VCaP (cell line): ENCODE measurements at regions not wholly inside any gene's neighbourhood (a gene's known extent, or its start where the extent isn't known, plus 50 kb on each side); places are given as distances from the start of the nearest gene placed in this dataset.
"Not testable (repeated sequence)": the region's sequence is repeated elsewhere in the genome, so short reads cannot be mapped to it uniquely, and the experiment has no call there.

Experiments used
- H3K27ac ChIP-seq: fragments of 450-650 bp; 2 replicates; pipeline ENCODE4 v1.5.1; 2017
- TF ChIP-seq, protein P1 (sequence below): fragments of 450-650 bp; conservative IDR thresholded peaks from 2 replicates; pipeline ENCODE4 v1.5.1; 2017; ENCODE audit warnings: mild to moderate bottlenecking, moderate library complexity

DNA sequence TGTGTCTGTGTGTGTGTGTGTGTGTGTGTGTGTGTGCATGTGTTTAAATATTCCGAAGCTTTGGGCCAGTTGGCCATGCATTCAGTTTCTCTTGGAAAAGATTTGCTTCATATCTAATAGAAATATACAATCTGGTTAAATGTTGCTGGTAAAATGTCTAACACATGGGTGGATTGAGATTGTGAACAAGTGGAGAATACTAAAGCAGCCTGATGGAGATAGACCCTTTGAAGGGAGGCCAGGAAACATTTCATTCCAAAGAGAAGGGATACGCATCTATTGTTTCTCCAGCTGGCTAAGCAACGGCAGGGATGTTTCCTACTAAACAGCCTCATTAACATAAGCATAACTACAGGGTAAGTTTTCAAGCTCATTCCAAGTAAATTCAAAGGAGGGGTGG is 257.5 kb upstream of the PTBP2 start:
- H3K27ac ChIP-seq, result no peak overlapping the region
- TF ChIP-seq, protein P1, sequence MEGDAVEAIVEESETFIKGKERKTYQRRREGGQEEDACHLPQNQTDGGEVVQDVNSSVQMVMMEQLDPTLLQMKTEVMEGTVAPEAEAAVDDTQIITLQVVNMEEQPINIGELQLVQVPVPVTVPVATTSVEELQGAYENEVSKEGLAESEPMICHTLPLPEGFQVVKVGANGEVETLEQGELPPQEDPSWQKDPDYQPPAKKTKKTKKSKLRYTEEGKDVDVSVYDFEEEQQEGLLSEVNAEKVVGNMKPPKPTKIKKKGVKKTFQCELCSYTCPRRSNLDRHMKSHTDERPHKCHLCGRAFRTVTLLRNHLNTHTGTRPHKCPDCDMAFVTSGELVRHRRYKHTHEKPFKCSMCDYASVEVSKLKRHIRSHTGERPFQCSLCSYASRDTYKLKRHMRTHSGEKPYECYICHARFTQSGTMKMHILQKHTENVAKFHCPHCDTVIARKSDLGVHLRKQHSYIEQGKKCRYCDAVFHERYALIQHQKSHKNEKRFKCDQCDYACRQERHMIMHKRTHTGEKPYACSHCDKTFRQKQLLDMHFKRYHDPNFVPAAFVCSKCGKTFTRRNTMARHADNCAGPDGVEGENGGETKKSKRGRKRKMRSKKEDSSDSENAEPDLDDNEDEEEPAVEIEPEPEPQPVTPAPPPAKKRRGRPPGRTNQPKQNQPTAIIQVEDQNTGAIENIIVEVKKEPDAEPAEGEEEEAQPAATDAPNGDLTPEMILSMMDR, result no peak

DNA sequence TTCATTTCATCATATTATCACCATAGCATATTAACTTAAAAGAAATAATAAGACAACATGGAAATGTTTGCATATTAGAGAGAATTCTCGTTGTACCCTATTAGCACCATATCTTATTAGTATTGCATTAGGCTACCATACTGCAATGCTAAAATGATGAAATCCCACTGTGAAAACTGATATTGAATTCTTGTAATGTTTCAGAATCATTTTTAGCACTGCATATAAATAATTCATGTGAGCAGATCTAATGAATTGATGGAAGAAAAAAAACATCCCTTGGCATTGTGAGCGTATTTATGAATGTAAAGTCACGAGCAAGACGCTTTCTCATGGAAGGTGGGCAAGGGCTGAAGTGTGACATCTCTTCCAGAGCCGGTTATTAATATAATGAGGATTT is 257.1 kb upstream of the PTBP2 start:
- H3K27ac ChIP-seq, result no peak overlapping the region
- TF ChIP-seq, protein P1, result no peak

DNA sequence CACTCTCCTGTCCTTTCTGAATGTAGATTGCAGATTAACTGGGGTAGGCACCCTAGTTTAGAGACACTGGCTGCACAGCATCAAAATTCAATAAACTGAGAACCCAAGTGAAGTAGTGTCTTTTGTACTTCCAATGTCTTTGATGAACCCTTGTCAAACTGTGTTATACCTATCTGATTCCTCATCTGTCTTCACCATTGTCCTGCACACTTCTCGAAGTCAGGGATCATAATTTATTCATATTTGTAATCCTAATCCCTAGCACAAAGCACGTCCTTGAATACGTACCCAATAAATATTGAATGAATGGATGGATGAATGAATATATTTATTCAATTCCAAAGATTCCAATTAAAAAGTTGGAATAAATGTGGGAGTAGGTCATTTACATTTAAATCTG is 256.6 kb upstream of the PTBP2 start:
- no peak overlapping the region for H3K27ac ChIP-seq
- TF ChIP-seq, protein P1, result no peak

DNA sequence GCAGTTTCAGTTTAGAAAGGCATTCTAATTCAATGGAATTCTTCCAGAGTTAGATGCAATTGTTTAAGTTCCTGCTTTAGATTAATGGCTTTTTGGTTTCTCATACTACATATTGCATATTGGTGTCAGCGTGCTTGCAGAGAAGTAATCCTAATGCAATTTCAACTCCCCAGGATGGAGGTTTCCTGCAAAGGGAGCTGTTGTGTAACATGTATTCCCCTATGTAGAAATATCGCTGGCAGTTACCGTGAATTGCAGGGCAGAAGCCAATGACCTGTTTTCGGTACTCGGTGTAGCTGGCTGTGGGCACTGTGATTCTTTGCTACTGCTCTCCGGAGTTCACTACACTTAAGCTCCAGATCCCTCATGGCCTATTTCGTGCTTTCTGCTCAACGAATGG is 256.1 kb upstream of the PTBP2 start:
- no peak overlapping the region for H3K27ac ChIP-seq
- TF ChIP-seq, protein P1, result no peak

DNA sequence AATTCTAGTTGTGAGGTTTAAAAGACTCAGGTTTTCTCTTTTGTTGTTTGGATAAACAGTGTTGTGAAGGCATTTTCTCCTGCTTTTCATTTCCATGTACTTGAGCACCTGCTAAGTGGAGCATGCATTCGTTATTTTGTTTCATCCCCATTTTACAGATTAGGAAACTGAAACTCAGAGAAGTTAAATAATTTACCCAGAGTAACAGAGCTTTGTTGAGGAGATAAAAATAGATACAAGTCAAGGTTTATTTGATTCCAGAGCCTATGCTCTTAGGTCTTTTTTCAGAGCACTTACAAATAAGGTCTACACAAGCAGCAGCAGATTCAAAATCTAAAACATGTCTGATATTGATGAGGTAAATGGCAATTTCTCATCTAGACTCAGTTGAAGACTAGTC is 254.7 kb upstream of the PTBP2 start:
- no peak overlapping the region for H3K27ac ChIP-seq
- TF ChIP-seq, protein P1, result no peak

DNA sequence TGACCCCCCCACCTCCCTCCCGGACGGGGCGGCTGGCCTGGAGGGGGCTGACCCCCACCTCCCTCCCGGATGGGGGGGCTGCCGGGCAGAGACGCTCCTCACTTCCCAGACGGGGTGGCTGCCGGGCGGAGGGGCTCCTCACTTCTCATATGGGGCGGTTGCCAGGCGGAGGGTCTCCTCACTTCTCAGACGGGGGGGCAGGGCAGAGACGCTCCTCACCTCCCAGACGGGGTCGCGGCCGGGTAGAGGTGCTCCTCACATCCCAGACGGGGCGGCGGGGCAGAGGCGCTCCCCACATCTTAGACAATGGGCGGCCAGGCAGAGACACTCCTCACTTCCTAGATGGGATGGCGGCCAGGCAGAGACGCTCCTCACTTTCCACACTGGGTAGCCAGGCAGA is 251.9 kb upstream of the PTBP2 start:
- H3K27ac ChIP-seq, result not testable (repeated sequence)

DNA sequence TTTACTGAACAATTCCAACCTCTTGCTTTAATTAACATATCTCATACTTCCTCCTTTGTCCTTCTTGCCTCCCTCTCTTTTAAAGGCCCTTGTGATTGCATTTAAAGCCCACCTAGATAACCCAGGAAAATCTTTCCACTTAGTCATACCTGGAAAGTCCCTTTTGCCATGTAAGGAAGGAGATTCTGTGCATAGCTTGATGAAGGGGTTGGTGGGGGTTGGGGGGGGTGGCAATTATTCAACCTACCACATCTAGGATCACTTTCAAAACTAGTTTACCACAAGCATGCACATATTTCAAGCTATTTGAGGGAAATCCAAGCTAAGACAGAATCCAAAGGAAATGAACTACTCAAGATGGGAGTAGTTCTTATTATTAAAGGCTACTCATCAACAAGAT is 249.1 kb upstream of the PTBP2 start:
- TF ChIP-seq, protein P1, result no peak
- no peak overlapping the region for H3K27ac ChIP-seq

DNA sequence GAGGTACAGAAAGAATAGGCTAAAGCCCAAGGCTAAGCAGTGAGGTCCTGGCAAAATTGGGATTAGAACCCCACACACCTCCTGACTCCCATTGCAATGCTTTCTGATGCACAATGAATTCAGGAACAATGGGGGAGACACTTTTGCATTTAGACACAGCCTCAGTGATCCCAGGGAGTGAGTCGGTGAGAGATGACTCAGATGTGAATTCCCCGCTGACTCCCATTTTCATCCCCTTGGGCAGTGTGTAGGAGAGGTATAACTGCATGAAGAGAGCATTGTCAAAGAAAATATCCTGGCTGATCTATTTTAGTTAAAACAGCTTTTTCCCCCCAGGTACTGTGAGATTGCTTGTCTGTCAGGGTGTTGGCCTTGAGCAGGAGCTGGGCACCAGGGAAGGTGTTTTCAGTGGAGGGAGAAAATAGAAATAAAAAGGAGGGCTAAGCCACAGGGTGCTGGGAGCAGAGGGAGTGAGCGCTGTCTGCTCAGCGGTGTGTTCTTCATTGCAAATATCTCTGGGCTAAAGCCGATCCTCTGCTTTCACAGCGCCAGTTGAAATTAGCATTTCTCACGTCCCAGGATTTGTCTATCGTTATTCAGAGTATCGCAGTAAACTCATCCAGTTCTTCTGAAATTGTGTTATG is 247.7 kb upstream of the PTBP2 start:
- no peak overlapping the region for H3K27ac ChIP-seq
- TF ChIP-seq, protein P1, result no peak
